Fibroblast of mammary gland (primary cell): ENCODE measurements at regions not wholly inside any gene's neighbourhood (a gene's known extent, or its start where the extent isn't known, plus 50 kb on each side); places are given as distances from the start of the nearest gene placed in this dataset.
"Not testable (repeated sequence)": the region's sequence is repeated elsewhere in the genome, so short reads cannot be mapped to it uniquely, and the experiment has no call there.

ENCODE experiments used
- DNase-seq: peaks from one replicate; pipeline ENCODE4 v3.0.0-alpha.2; 2010; ENCODE audit warnings: low read depth
- H3K4me3 ChIP-seq: 2 replicates; pipeline ENCODE4 v1.5.1; 2011; ENCODE audit warnings: low read depth, mild to moderate bottlenecking, low read length, moderate library complexity; ENCODE audit not compliant: control insufficient read depth
- TF ChIP-seq, protein P1 (sequence below): conservative IDR thresholded peaks from 2 replicates; pipeline ENCODE4 v1.5.1; 2011; ENCODE audit warnings: low read depth, low read length, inconsistent platforms; ENCODE audit not compliant: control insufficient read depth, insufficient read depth

DNA sequence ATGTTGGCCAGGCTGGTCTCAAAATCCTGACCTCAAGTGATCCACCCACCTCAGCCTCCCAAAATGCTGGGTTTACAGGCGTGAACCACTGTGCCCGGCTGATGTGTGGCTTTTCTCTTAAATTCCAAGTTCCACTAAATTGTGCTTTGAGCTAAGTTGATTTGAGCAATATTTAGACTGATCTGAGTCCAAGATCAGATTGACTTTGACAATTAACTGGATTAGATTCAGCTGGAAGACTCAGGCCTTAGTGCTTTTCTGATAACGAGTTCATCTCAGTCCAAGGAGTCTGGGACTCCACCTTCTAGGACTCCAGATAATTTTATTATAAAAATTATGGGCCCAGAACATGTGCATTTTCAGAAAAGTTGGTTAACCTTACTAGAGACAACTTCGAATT lies 94.4 kb upstream of the FAM174B start:
- H3K4me3 ChIP-seq = no peak overlapping the region
- TF ChIP-seq, protein P1, sequence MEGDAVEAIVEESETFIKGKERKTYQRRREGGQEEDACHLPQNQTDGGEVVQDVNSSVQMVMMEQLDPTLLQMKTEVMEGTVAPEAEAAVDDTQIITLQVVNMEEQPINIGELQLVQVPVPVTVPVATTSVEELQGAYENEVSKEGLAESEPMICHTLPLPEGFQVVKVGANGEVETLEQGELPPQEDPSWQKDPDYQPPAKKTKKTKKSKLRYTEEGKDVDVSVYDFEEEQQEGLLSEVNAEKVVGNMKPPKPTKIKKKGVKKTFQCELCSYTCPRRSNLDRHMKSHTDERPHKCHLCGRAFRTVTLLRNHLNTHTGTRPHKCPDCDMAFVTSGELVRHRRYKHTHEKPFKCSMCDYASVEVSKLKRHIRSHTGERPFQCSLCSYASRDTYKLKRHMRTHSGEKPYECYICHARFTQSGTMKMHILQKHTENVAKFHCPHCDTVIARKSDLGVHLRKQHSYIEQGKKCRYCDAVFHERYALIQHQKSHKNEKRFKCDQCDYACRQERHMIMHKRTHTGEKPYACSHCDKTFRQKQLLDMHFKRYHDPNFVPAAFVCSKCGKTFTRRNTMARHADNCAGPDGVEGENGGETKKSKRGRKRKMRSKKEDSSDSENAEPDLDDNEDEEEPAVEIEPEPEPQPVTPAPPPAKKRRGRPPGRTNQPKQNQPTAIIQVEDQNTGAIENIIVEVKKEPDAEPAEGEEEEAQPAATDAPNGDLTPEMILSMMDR = no peak
- no peak for DNase-seq

DNA sequence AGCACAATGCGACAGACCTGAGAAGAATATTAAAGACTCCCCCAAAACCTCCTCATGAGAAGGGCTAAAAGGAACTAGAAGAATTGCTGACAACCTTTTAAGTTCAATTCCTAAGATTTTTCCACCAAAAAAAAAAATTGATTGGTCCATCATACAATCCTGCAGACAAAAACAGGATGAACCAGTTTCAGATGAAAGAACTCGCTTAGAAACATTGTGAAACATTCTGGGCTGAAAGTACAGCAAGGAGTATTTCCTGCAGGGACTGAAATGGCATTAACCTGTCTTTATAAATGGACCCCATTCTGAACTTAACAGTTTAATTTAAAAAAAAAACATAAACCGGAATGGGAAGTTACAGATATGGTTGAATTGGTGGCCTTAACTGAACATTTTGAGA lies 96.0 kb upstream of the FAM174B start:
- TF ChIP-seq, protein P1 = no peak
- DNase-seq = no peak
- no peak overlapping the region for H3K4me3 ChIP-seq

DNA sequence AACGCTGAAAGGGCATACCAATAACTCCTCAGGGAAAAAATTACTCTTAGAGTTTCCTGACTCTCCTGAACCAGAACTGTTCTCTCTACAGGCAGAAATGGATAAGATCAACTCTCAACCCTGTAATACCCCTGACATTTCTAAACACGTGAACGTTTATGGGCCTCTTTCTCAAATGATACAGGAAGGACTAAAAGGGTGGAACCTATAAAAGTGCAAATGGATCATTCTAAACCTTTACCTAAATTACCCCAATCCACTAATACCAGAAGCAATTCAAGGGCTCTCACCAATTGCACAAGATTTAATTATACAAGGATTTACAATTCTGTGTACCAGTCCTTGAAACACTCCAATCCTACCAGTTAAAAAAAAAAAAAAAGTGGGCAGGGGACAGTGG lies 98.0 kb upstream of the FAM174B start:
- no peak overlapping the region for H3K4me3 ChIP-seq
- TF ChIP-seq, protein P1 = no peak
- DNase-seq = no peak

DNA sequence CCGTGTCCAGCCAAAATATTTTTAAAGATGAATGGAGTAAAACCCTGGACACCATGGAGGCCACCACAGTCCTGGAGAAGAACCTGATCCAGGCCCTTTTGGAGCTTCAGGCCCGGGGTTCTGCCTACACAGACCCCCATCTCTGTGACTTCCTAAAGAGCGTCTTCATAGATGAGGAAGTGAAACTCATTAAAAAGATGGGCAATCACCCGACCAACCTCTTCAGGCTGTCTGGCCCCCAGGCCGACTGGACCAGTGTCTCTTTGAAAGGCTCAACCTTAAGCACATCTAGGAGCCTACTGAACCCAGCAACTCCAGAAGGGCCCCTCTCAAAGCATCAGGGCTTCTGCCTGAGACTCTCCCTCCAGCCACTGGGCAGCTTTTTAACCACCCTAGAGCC lies 107.9 kb upstream of the FAM174B start:
- TF ChIP-seq, protein P1 = no peak
- H3K4me3 ChIP-seq = no peak overlapping the region
- no peak for DNase-seq

DNA sequence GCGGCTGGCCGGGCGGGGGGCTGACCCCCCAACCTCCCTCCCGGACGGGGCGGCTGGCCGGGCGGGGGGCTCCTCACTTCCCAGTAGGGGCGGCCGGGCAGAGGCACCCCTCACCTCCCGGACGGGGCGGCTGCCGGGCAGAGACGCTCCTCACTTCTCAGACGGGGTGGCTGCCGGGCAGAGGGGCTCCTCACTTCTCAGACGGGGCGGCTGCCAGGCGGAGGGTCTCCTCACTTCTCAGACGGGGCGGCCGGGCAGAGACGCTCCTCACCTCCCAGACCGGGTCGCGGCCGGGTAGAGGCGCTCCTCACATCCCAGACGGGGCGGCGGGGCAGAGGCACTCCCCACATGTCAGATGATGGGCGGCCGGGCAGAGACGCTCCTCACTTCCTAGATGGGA lies 112.6 kb upstream of the FAM174B start:
- DNase-seq, H3K4me3 ChIP-seq: not testable (repeated sequence)

DNA sequence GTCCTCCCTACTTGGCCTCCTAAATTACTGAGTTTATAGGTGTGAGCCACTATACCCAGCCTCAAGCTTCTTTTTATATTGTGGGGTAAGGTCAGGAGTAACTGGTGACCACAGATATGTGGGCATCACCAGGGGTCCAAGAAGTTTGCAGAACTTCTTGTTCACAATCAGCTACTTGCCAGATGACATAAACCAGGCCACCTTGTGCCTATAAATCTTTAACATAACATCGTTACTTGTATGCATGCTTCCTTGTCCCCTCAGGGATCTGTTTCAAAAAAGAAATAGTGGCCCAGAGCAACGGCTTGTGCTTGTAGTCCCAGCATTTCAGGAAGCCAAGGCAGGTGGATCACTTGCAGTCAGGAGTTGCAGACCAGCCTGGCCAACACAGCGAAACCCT lies 115.1 kb upstream of the FAM174B start:
- no peak overlapping the region for H3K4me3 ChIP-seq
- DNase-seq = no peak
- TF ChIP-seq, protein P1 = no peak

DNA sequence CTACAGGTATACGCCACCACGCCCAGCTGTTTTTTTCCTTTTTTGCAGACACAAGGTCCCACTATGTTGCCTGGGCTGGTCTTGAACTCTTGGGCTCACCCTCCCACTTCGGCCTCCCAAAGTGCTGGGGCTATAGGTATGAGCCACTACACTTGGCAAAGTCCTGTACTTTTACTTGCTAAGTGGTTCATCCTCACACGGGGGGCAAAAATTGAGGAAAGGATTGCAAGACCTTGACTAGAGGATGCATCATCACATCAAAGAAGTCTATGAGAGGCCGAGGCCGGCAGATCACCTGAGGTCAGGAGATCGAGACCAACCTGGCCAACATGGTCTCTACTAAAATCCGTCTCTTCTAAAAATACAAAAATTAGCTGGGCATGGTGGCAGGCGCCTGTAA lies 116.5 kb upstream of the FAM174B start:
- no peak for DNase-seq
- H3K4me3 ChIP-seq = no peak overlapping the region
- TF ChIP-seq, protein P1 = no peak
